Astrocyte (in vitro differentiated cells and primary cell): ENCODE measurements at regions not wholly inside any gene's neighbourhood (a gene's known extent, or its start where the extent isn't known, plus 50 kb on each side); places are given as distances from the start of the nearest gene placed in this dataset.
"Not testable (repeated sequence)": the region's sequence is repeated elsewhere in the genome, so short reads cannot be mapped to it uniquely, and the experiment has no call there.

Experiments
- CTCF ChIP-seq: IDR thresholded peaks from 2 replicates; pipeline ENCODE4 v1.5.1; 2011; ENCODE audit warnings: low read depth, mild to moderate bottlenecking, inconsistent platforms, low read length, moderate library complexity; ENCODE audit not compliant: insufficient read depth
- EZH2 ChIP-seq: IDR thresholded peaks from 2 replicates; pipeline ENCODE4 v1.6.1; 2012; ENCODE audit warnings: mild to moderate bottlenecking, low read length, inconsistent platforms; ENCODE audit not compliant: insufficient read depth

DNA sequence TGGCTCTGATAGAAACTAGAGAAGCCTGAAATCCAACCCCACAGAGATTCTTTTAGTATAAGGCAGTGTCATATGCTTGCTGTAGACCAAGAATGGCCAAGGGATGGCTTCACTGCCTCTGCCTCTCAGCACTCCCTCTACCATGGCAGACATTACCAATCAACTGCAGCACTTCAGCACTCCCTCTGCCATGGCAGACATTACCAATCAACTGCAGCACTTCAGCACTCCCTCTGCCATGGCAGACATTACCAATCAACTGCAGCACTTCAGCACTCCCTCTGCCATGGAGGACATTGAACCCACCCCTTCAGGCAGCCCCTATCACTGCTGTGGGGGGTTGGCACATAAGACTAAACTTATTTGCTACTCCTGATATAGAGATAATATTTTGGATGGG lies 287.8 kb downstream of the AACS start:
- TF ChIP-seq CTCF, EZH2: not testable (repeated sequence)
